ENCODE measurements at regions not wholly inside any gene's neighbourhood (a gene's known extent, or its start where the extent isn't known, plus 50 kb on each side); places are given as distances from the start of the nearest gene placed in this dataset.
"Not testable (repeated sequence)": the region's sequence is repeated elsewhere in the genome, so short reads cannot be mapped to it uniquely, and the experiment has no call there.

DNA sequence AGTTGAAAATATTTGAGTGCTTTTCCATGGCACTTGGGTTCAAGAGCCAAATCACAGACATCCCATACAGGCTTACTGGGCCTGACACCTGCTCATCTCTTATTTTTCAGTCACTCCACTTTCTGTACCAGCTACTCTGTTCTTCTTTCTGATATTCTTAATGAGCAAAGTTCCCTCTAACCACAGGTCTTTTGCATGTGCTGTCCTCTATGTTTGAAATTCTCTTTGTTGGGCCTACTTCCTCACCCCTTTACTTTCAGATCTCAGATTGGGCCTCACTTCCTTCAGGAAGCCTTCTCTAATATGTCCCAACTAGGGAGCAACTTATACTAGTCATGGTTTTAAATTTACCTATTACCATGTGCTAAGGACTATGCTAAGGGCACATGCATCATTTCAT, 81.8 kb upstream of the RBMS1 start:
- no peaks in the 10 kb centered on the region for H3K4me1 Mint-ChIP-seq
- ATAC-seq (ENCODE audit: low read depth in 2 of 2) (no peak), DNase-seq (no peak)
- H3K27ac Mint-ChIP-seq = no peak overlapping the region
- H3K4me3 Mint-ChIP-seq = no peak overlapping the region
- H3K9me3 Mint-ChIP-seq = peaks cover 0 to 29% (median 12%) of the 10 kb centered on the region in 7 donors
- H3K27me3 Mint-ChIP-seq = no peaks in the 10 kb centered on the region
- H3K36me3 Mint-ChIP-seq = no peaks in the 10 kb centered on the region

DNA sequence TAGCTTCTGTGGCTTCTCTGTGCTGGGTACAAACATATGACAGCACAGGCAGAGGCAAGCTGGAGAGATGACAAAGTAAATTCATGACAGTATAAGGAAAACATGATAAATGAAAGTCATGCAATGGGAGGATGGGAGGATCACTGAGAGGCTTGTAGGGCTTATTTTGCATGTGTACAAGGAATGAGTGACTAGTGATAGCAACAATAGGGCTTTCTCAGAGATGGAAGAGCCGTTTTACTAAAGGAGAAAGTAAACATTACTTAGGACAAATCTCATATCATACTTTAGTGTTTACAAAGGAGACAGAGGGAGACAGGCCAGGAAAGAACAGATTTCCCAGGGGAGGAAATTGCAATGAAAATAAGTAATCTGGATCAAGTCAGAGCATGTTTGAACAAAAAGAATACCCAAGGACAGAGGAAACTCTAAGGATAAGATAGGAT, 82.5 kb upstream of the RBMS1 start:
- no peaks in the 10 kb centered on the region for H3K4me1 Mint-ChIP-seq
- DNase-seq (no peak), ATAC-seq (ENCODE audit: low read depth in 2 of 2) (no peak)
- no peaks in the 10 kb centered on the region for H3K36me3 Mint-ChIP-seq
- H3K4me3 Mint-ChIP-seq = no peak overlapping the region
- H3K9me3 Mint-ChIP-seq = peaks cover 0 to 29% (median 12%) of the 10 kb centered on the region in 7 donors
- no peaks in the 10 kb centered on the region for H3K27me3 Mint-ChIP-seq
- H3K27ac Mint-ChIP-seq = no peak overlapping the region

DNA sequence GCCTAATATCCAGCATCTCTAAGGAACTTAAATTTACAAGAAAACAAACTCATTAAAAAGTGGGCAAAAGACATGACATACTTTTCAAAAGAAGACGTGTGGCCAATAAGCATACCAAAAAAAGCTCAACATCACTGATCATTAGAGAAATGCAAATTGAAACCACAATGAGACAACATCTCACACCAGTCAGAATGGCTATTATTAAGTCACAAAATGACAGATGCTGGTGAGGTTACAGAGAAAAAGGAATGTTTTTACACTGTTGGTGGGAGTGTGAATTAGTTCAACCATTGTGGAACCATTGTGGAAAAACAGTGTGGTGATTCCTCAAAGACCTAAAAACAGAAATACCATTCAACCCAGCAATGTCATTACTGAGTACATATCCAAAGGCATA, 83.5 kb upstream of the RBMS1 start:
- not testable (repeated sequence) for H3K36me3 Mint-ChIP-seq; H3K27ac Mint-ChIP-seq; H3K4me3 Mint-ChIP-seq; DNase-seq; H3K27me3 Mint-ChIP-seq; ATAC-seq (ENCODE audit: low read depth in 2 of 2); H3K4me1 Mint-ChIP-seq
- peaks cover 0 to 21% (median 8%) of the 10 kb centered on the region in 7 donors for H3K9me3 Mint-ChIP-seq

DNA sequence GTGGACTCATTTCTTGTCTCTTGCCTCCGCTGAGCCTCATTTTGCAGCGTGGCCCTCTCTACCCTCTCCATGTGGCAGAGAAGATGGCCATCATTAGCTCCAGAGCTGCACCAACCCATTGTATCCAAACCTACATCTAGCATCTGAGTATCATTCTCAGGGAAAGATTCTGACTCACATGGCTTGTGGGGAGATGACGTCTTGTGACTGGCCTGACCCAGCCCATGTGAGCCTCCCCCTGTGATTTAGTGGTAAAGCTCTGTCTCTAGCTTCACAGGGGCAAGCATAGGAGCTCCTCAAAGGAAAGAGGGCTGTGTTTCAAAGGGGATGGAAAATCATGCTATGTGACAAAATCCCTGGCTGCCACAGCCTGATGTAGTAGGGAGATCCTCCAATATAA, 87.4 kb upstream of the RBMS1 start:
- Mint-ChIP-seq H3K4me1 (no peaks in the 10 kb centered on the region), H3K27ac (no peak overlapping the region), H3K36me3 (no peaks in the 10 kb centered on the region), H3K27me3 (peaks cover 0 to 4% (median 0%) of the 10 kb centered on the region in 3 donors), H3K4me3 (no peak overlapping the region), H3K9me3 (peaks cover 0 to 10% (median 2%) of the 10 kb centered on the region in 7 donors)
- DNase-seq (no peak), ATAC-seq (ENCODE audit: low read depth in 2 of 2) (no peak)

DNA sequence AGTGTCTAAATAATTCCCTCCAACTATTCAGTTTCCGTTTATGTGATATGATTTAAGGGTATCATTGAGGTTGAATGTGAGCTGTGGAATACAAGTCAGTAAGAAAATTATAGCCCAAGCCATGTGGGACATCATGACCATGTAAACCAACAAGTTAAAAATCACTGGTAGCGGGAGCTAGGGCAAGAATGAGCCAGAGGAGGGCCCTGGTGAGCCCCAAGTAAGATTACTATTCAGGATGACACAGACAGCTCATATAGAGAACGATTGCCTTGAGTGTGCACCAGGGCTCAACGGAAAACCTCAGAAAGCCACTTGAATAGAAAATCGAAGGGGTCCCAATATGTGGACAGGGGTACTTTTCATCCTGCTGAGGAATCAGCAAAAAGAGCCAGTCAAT, 87.8 kb upstream of the RBMS1 start:
- Mint-ChIP-seq H3K36me3 (no peaks in the 10 kb centered on the region), H3K4me1 (no peaks in the 10 kb centered on the region), H3K27ac (no peak overlapping the region), H3K4me3 (no peak overlapping the region), H3K9me3 (peaks cover 0 to 10% (median 2%) of the 10 kb centered on the region in 7 donors), H3K27me3 (peaks cover 0 to 4% (median 0%) of the 10 kb centered on the region in 3 donors)
- DNase-seq = no peak
- ATAC-seq (ENCODE audit: low read depth in 2 of 2) = no peak

DNA sequence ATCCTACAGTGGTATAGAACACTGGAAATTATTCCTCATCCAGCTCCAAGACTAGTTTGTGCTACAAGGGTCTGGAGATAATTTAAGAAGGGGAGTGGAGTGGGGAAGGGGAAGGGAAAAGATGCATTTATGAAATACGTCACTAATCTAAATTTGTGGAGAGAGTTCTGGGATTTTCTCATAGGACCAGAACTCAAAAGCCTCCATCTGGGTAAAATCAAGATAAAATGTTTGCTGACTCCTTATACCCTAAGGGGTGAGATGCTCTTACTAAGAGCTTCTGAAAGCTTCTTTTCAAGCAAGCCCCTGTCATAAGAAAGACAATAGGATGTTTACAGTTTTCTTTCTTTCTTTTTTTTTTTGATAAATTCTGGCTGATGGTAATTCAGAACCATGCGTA, 88.5 kb upstream of the RBMS1 start:
- Mint-ChIP-seq H3K27me3 (peaks cover 0 to 4% (median 0%) of the 10 kb centered on the region in 3 donors), H3K36me3 (no peaks in the 10 kb centered on the region), H3K4me3 (no peak overlapping the region), H3K9me3 (peaks cover 0 to 10% (median 2%) of the 10 kb centered on the region in 7 donors), H3K4me1 (no peaks in the 10 kb centered on the region), H3K27ac (peak overlapping the region in 1 of 6 donors; percentile 21)
- ATAC-seq (ENCODE audit: low read depth in 2 of 2) (no peak), DNase-seq (no peak)

DNA sequence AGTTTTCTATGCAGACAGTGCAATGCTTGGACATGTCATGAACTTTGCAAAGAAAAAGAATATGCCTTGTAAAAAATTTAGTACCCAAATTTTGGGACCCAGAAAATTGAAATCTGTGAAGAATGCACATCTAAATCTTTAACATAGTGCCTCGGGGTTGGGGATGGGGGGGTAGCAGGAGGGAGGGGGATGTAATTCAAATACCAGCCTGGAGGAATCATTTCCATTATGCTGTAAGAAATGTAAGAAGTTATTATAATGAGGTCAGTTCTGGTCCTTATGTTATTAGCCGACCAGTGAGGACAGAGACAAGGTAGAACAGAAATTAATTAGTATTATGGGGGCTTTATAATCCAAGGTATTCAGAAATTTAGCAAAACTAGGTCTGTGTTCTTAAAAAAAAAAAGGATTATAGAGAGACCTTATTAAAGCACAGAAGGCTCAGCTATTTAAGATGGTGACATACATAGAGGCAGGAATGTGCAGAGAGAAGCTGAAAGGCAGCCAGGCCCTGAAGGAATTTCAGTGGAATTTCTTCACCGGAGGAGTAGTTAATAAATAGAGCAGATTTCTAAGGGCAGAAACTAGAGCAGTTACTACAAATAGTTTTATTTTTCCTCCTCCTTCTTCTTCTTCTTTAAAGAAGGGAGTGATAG, 89.0 kb upstream of the RBMS1 start:
- peaks cover 0 to 10% (median 0%) of the 10 kb centered on the region in 7 donors for H3K9me3 Mint-ChIP-seq
- no peak overlapping the region for H3K4me3 Mint-ChIP-seq
- H3K36me3 Mint-ChIP-seq = no peaks in the 10 kb centered on the region
- DNase-seq (no peak), ATAC-seq (ENCODE audit: low read depth in 2 of 2) (no peak)
- no peaks in the 10 kb centered on the region for H3K4me1 Mint-ChIP-seq
- H3K27me3 Mint-ChIP-seq = peaks cover 0 to 4% (median 0%) of the 10 kb centered on the region in 3 donors
- H3K27ac Mint-ChIP-seq = no peak overlapping the region

DNA sequence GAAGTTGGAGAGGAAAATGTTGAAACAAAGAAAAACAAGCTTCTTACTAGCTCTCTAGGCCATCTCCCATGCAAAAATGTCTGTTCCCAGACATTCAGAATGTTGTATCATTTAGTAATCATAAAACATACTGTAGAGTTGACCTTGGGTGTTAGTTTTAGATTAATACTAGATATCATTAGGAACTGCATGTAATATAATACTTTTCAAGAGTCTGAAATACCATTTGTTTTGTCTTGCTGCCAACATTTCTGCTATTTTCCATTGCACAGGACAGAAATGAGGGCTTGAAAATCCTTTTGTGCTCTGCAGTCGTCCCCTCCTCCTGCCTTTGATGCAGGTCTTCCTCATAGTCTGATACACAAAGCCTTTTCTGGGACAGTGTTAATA, 89.5 kb upstream of the RBMS1 start:
- peaks cover 0 to 4% (median 0%) of the 10 kb centered on the region in 3 donors for H3K27me3 Mint-ChIP-seq
- peaks cover 0 to 7% (median 0%) of the 10 kb centered on the region in 7 donors for H3K9me3 Mint-ChIP-seq
- H3K36me3 Mint-ChIP-seq = no peaks in the 10 kb centered on the region
- DNase-seq (no peak), ATAC-seq (ENCODE audit: low read depth in 2 of 2) (no peak)
- no peaks in the 10 kb centered on the region for H3K4me1 Mint-ChIP-seq
- no peak overlapping the region for H3K4me3 Mint-ChIP-seq
- H3K27ac Mint-ChIP-seq = no peak overlapping the region

DNA sequence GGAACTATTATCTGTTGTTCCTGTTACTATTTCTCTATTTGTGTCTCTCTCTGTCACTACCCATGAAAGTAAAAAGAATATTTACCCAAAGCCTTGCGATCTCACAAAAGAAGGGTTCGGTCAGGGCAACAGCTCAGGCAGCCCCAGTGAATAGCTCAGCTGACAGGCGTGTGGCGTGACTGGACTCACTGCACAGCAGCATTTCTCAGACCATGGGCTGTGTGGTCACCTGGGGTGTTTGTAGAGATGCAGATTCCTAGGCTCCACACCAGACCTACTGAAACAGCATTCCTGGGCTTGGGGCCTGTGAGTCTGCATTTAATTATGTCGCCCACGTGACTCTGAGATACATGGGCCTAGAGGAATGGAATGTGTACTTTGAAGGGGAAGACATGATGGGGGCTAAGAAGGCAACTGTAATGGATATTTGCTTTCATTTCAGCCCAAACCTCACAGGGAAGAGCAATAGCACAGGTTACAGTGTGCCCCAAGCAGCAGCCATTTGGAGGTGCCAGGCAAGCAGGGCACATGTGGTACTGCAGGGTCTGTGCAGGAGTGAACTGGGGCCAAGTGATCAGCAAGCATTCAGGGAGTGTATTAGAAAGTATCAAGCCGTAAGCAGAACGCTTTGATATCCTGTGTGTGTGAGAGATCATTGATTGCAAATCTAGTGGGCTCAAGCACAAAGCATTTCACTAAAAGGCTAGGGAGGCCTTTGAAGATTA, 90.4 kb upstream of the RBMS1 start:
- Mint-ChIP-seq H3K27ac (no peak overlapping the region), H3K4me1 (no peaks in the 10 kb centered on the region), H3K4me3 (no peak overlapping the region), H3K9me3 (peaks cover 0 to 2% (median 0%) of the 10 kb centered on the region in 7 donors), H3K36me3 (no peaks in the 10 kb centered on the region), H3K27me3 (peaks cover 0 to 4% (median 0%) of the 10 kb centered on the region in 3 donors)
- no peak for ATAC-seq (ENCODE audit: low read depth in 2 of 2)
- DNase-seq = no peak

DNA sequence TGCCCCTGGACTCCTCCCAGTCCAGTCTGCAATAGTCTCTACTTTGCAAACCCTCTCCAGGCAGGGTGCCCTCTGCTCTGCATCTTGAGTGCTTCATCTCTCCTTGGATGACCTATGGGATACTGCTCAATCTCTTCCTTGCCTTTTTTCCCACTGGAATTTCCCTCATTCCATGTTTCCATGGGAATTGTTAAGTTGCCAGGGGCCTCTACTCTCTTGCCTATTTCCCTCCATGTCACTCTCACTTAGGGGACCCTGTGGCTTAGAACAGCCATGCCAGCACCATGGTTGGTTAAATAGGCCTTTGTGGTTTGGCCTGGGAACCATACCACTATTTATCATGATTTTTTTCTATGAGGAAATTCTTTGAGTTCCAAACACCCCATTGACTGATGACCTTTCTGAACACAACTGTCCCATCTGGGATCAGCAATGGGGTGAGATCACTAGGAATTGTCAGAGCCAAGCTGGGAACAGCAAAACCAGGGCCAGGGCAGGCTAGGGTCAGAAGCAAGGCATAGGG, 91.4 kb upstream of the RBMS1 start:
- no peaks in the 10 kb centered on the region for H3K36me3 Mint-ChIP-seq
- H3K9me3 Mint-ChIP-seq = no peaks in the 10 kb centered on the region
- peaks cover 0 to 4% (median 4%) of the 10 kb centered on the region in 3 donors for H3K27me3 Mint-ChIP-seq
- ATAC-seq (ENCODE audit: low read depth in 2 of 2) (no peak), DNase-seq (no peak)
- no peak overlapping the region for H3K27ac Mint-ChIP-seq
- H3K4me1 Mint-ChIP-seq = no peaks in the 10 kb centered on the region
- no peak overlapping the region for H3K4me3 Mint-ChIP-seq

DNA sequence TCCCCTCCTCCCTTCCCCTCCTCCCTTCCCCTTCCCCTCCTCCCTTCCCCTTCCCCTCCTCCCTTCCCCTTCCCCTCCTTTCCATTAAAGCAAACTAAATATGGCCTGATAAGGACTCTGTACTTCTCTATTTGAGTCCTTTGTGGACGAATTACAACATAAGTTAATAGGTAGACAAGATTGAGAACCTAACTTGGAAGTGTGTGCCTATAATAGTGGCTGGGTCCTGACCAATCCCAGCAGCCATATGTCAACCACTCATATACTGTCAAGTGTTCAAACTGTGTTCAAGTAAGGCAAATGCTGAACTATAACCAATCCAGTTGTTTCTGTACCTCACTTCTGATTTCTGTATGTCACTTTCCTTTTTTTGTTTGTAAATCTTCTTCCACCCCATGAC, 97.1 kb upstream of the RBMS1 start:
- no peak for DNase-seq
- ATAC-seq (ENCODE audit: low read depth in 2 of 2) = no peak
- H3K36me3 Mint-ChIP-seq = no peaks in the 10 kb centered on the region
- no peak overlapping the region for H3K4me3 Mint-ChIP-seq
- peaks cover 0 to 9% (median 0%) of the 10 kb centered on the region in 3 donors for H3K27me3 Mint-ChIP-seq
- H3K9me3 Mint-ChIP-seq = peaks cover 0 to 29% (median 8%) of the 10 kb centered on the region in 7 donors
- H3K4me1 Mint-ChIP-seq = peaks cover 0 to 10% (median 0%) of the 10 kb centered on the region in 3 donors
- peak overlapping the region in 2 of 6 donors; percentile 37 to 57 for H3K27ac Mint-ChIP-seq

DNA sequence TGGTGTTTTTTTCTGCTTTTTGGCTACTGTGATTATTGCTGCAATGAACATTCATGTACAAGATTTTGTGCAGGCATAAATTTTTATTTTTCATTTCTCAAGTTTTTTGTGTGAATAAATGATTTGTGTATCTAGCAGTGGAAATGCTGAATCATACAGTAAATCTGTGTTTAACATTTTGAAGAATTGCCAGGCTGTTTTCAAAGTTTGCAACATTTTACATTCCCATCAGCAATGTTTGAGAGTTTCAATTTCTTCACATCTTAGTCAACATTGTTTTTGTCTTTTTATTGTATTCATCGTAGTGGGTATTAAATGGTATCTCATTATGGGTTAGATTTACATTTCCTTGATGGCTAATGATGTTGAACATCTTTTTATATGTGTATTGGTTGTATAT, 98.8 kb upstream of the RBMS1 start:
- H3K9me3 Mint-ChIP-seq = peaks cover 0 to 29% (median 8%) of the 10 kb centered on the region in 7 donors
- H3K4me3 Mint-ChIP-seq = no peak overlapping the region
- ATAC-seq (ENCODE audit: low read depth in 2 of 2) (no peak), DNase-seq (no peak)
- H3K4me1 Mint-ChIP-seq = peaks cover 0 to 10% (median 0%) of the 10 kb centered on the region in 3 donors
- peaks cover 0 to 9% (median 0%) of the 10 kb centered on the region in 3 donors for H3K27me3 Mint-ChIP-seq
- no peaks in the 10 kb centered on the region for H3K36me3 Mint-ChIP-seq
- H3K27ac Mint-ChIP-seq = no peak overlapping the region

DNA sequence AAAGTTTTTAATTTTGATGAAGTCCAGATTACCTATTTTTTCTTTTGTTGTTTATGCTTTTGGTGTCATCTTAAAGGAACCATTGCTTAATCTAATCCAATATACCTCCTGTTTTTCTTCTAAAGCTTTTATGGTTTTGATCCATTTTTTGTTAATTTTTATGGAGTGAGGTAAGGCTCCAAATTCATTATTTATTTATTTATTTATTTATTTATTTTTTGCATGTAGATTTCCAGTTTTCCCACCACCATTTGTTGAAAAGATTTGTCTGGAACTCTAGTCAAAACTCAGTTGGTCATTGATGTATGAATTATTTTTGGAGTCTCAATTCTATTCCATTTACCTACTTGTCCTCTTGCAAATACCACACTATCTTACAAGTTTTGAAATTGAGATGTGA, 99.4 kb upstream of the RBMS1 start:
- no peak overlapping the region for H3K4me3 Mint-ChIP-seq
- H3K36me3 Mint-ChIP-seq = no peaks in the 10 kb centered on the region
- ATAC-seq (ENCODE audit: low read depth in 2 of 2) (no peak), DNase-seq (no peak)
- H3K9me3 Mint-ChIP-seq = peaks cover 0 to 29% (median 8%) of the 10 kb centered on the region in 7 donors
- H3K27ac Mint-ChIP-seq = no peak overlapping the region
- H3K27me3 Mint-ChIP-seq = peaks cover 0 to 9% (median 0%) of the 10 kb centered on the region in 3 donors
- H3K4me1 Mint-ChIP-seq = peaks cover 0 to 10% (median 0%) of the 10 kb centered on the region in 3 donors

DNA sequence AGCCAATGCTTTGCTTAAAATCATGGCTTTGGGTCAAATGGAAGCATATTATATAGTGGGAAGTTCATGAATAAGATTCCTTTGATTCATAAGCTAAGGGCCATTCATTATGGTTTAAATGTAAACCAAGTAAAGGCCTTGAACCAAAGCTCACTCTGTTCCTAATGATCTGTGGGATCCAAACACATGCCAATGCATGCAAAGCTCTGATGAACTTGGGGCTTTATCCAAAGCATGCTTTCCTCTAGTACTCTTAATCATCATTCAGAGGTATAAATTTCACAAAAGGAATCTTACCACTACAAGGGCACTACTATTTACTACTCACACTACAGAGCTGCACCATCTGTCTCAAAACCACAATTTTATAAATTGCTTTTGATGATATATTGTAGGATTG, 102.8 kb upstream of the RBMS1 start:
- ATAC-seq (ENCODE audit: low read depth in 2 of 2) (no peak), DNase-seq (no peak)
- no peak overlapping the region for H3K27ac Mint-ChIP-seq
- no peaks in the 10 kb centered on the region for H3K36me3 Mint-ChIP-seq
- H3K27me3 Mint-ChIP-seq = peaks cover 0 to 5% (median 0%) of the 10 kb centered on the region in 3 donors
- H3K4me1 Mint-ChIP-seq = peaks cover 0 to 4% (median 0%) of the 10 kb centered on the region in 3 donors
- H3K4me3 Mint-ChIP-seq = no peak overlapping the region
- H3K9me3 Mint-ChIP-seq = peaks cover 0 to 22% (median 2%) of the 10 kb centered on the region in 7 donors
